Brain pericyte (primary cell): ENCODE measurements at regions not wholly inside any gene's neighbourhood (a gene's known extent, or its start where the extent isn't known, plus 50 kb on each side); places are given as distances from the start of the nearest gene placed in this dataset.

ENCODE experiments used
- DNase-seq: peaks from one replicate; pipeline ENCODE4 v3.0.0-alpha.2; 2012; ENCODE audit warnings: low read depth, low spot score

GRCh38 chr20:41881466-41882046 lies 263.4 kb upstream of the CHD6 start:
- no peak for DNase-seq

GRCh38 chr20:41879123-41879522 lies 260.9 kb upstream of the CHD6 start:
- no peak for DNase-seq

DNA sequence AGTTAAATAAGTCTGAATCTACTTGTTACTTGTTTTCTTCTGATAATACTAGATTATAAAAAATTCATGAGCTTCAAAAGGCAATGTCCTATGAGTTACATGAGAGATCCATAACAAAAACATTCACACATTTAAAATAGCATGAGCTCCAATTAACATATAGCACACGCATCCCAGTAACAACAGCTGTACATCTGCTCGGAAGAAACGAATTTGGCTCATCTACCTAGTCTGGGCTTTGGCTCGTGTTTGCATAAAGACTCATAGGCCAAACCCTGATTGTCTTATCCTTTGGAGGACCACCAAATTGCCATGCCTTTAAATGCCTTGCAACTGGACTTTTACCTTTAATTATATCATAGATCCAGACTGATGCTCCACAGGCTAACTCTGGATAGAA lies 259.7 kb upstream of the CHD6 start:
- no peak for DNase-seq

DNA sequence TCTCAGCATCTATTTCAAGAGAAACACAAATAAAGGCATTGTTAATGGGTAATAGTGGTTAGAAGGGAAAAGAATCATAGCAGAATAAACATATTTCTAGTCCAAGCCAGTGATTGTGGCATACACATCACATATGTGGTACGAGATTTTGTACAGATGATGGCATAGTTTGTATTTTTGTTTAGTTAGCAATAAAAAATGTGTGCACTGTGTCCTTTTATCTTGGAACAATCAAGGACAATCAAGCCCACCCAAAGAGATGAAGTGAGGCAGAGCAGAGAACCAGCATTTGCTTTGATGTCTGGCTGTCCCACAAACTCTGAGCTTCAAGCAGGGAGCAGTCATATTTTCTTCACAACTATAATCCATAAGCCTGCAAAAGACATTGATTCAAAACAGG lies 256.5 kb upstream of the CHD6 start:
- no peak for DNase-seq

DNA sequence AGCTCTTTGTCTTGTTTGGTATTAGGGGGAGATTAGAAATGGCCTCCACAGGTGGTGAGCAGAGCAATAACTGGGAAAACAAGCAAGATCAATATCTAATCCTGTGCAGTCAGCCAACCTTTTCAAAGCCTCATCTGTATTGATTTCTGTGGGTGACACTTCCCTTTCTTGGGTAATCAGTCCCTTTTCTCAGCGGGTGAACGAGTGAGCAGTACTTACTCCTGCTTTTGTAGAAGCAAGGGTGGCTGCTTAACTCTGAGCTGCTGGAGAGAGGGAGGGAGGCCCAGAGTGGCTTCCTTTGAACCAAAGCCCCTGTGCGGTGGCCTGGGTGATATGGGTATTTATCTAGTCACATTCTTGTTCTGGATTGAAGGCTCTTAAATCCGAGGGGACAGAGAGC lies 254.8 kb upstream of the CHD6 start:
- no peak for DNase-seq

DNA sequence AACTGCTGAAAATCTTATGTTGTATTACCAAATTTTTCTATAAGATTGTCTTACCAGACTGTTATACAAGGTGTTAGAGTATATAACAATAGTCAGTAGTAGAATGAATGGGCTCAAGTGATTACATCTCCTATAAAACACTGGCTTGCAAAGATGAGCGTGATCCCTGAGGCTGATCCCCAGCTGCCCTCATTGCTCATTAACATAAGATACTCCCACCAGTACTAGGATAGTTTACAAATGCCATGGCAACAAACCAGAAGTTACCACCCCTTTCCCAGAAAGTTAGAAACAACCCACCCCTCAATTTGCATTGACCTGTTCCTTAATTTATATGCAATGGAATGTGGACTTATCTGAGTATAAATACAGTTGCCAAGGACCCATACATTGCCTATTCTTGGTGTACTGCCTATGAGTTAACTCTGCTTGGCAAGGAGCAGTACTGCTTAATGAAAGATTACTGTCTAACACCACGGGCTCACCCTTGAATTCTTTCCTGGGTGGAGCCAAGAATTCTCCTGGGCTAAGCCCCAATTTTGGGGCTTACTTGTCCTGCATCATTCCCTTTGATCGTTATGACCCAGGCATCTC lies 252.8 kb upstream of the CHD6 start:
- DNase-seq = no peak

DNA sequence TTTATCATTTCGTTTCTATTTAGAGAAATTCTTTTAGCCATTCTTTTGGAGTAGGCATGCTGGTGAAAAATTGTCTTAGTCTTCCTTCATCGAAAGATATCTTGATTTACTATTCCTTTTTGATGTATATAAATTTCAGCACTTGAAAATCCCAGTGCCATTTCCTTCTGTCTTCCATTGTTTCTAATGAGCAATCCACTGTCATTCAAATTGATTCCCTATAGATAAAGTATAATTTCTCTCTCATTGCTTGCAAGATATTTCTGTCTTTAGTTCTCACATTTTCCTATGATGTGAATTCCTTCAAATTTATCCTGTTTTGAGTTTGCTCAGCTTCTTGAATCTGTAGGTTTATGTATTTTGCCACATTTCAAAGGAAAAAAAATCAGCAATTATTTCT lies 251.1 kb upstream of the CHD6 start:
- DNase-seq = no peak

GRCh38 chr20:41865938-41866337 lies 247.8 kb upstream of the CHD6 start:
- no peak for DNase-seq

DNA sequence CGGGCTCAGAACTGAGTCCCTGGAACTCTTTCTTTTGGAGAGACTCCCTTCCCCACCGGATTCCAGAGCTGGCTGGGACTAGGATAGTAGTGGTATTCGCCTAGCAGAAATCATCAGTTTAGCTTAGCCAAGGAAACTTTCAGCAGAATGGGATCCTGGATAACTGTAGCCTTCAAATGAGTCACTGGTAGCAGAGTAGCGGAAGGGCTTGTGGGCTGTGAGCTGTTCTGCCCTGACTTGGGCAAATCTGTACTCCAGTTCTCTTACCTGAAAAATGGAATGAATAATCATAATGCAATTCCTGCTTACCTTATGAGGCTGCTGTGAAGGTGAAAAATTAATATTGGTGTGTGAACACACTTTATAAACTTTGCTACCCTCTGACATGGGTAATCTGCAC lies 244.3 kb upstream of the CHD6 start:
- no peak for DNase-seq

GRCh38 chr20:41861772-41862422 lies 243.7 kb upstream of the CHD6 start:
- DNase-seq = no peak

DNA sequence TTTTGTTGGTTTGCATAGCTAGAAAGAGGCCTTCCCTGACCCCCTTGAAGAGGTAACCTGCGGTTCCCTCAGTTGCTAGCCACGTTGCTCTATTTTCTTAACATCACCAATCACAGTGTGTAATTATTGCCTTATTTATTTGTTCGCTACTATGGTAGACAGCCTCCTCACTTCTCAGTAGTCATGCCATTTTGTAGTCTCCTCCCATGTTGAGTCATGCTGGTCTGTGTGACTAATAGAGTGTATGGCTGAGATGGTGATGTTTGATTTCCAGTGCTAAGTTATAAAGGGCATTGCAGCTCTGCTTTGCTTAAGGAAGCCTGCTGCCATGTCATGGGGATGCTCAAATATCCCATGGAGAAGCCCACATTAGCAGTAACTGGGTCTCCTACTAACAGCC lies 236.6 kb upstream of the CHD6 start:
- no peak for DNase-seq

- no peak for DNase-seq
These were observed 235.6 kb upstream of the CHD6 start for GRCh38 chr20:41853806-41854205.

GRCh38 chr20:41848180-41848579 lies 230.0 kb upstream of the CHD6 start:
- DNase-seq = no peak

DNA sequence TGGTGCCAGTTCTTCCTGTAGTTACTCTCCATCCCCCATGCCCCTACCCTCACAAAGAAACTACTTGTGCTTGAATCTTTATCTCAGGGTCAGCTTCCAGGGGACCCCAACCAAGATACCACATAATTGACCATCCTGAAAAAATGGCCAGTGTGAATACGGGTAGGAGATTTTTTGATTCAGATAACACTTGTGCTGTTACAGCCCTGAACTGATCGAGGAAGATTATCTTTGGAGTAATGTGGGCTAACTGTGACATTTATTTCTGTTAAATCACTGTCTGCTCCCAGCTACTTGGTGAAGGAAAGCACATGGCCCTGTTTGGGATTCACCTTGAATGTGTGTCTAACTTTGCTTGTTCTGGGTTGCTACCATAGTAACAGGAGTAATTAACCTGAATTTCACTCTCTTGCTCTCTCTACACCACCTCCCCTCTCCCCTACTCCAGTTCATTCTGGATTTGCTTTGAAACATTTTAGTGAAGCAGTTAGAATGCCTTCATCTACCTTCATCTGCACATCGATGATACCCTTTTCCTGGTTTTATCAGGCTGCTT lies 219.6 kb upstream of the CHD6 start:
- no peak for DNase-seq

GRCh38 chr20:41833739-41834138 lies 215.6 kb upstream of the CHD6 start:
- no peak for DNase-seq

DNA sequence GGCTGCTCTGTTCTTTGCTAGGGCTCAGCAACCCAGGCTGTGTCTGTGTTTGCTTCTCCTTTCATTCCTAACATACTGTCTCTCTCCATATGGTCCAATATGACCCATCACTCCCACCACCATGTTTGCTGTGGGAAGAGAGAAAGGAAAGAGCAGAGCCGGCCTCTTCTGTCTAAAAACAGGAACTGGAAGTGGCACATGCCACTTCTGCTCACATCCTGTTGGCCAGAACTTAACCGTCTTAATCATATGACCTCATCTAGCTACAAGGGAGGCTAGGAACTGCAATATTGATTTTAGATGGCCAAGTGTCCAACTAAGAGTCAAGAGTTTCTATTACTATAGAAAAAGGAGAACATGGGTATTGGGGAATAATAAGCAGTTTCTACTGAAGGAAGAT lies 212.5 kb upstream of the CHD6 start:
- no peak for DNase-seq

DNA sequence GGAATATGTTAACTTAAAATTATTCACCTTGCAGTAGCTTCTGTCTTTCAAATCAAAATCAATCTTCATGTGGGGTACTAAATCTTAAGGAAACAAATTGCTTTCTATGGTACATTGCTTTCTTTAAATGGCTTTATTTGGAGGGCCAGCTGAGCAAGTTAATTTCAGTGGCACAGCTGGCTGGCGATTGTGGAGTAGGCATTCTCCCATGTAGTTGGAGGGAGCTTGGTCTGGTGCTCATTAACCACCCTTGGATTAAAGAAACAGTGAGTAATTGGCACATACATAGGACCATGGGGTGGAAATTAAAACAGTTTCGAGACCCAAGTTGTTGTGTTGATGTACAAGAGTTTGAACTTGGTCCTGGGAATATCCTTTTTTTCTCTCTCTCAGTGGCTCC lies 201.3 kb upstream of the CHD6 start:
- no peak for DNase-seq

GRCh38 chr20:41818991-41819390 lies 200.8 kb upstream of the CHD6 start:
- DNase-seq = no peak

- DNase-seq = no peak
These were observed 200.2 kb upstream of the CHD6 start for GRCh38 chr20:41818369-41818768.

- no peak for DNase-seq
These were observed 193.3 kb upstream of the CHD6 start for GRCh38 chr20:41811456-41811855.

DNA sequence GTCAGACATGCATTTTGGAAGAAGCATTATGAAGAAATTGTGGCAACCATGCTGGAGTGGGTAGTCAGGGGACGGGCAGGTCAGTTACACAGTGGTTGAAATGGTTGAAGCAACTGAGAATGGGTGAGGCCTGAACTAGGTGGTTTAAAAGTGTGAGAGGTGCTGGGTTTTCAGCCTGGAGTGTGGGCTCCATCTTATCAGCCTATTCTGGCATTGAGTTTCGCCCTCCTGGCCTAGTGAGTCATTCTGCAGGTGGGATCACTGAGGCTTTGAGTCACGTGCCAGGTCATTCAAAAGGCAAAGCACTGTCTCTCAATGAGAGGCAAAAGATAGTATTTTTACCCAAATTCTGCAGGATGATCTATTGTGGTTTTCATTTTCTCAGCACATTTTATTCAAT lies 181.9 kb upstream of the CHD6 start:
- no peak for DNase-seq

- no peak for DNase-seq
These were observed 180.8 kb upstream of the CHD6 start for GRCh38 chr20:41798930-41799502.

DNA sequence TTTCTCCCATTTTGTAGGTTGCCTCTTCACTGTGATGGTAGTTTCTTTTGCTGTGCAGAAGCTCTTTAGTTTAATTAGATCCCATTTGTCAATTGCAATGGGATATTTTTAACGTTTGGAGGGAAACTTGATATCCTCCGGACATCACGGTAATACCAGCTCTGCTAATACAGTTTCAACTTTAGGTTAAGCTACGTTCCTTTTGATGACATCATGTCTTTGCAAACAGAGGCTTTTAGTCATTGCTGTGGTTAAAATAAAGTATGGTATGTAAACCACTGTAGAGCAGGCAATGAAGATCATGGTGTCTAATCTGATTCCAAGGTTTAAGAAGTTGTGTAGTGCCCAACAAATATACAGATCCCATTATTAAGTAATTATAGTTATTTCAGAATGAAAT lies 168.0 kb upstream of the CHD6 start:
- no peak for DNase-seq
